Liver (tissue), 8 donors: ENCODE measurements at regions not wholly inside any gene's neighbourhood (a gene's known extent, or its start where the extent isn't known, plus 50 kb on each side); places are given as distances from the start of the nearest gene placed in this dataset.

Experiments
- DNase-seq: peaks from one replicate; pipeline ENCODE4 v3.0.0-alpha.2; 2017; ENCODE audit warnings: low spot score
- H3K27ac ChIP-seq, 2 donors: one replicate each; pipeline ENCODE4 v1.7.0; 2013; ENCODE audit warnings: inconsistent platforms in 2 of 2, low read length in 2 of 2, control low read depth in 1 of 2, low read depth in 1 of 2, mild to moderate bottlenecking in 1 of 2
- H3K27me3 ChIP-seq, 4 donors: one replicate each; pipeline versions ENCODE4 v1.6.1 to v1.7.0; 2013; ENCODE audit warnings: low read length in 3 of 4, inconsistent platforms in 1 of 4, mild to moderate bottlenecking in 1 of 4, moderate library complexity in 1 of 4; ENCODE audit not compliant: control insufficient read depth in 4 of 4, insufficient read depth in 4 of 4
- H3K36me3 ChIP-seq, 4 donors: one replicate each; pipeline versions ENCODE4 v1.6.1 to v1.7.0; 2013; ENCODE audit warnings: low read length in 3 of 4, mild to moderate bottlenecking in 3 of 4, low read depth in 1 of 4, moderate library complexity in 1 of 4; ENCODE audit not compliant: control insufficient read depth in 4 of 4, insufficient read depth in 3 of 4
- H3K4me1 ChIP-seq, 4 donors: one replicate each; pipeline versions ENCODE4 v1.6.1 to v1.7.0; 2013; ENCODE audit warnings: low read length in 3 of 4, mild to moderate bottlenecking in 3 of 4, moderate library complexity in 1 of 4; ENCODE audit not compliant: control insufficient read depth in 4 of 4, insufficient read depth in 4 of 4
- H3K4me3 ChIP-seq, 3 donors: one replicate each; pipeline versions ENCODE4 v1.6.1 to v1.7.0; 2013; ENCODE audit warnings: low read length in 3 of 3, control low read depth in 1 of 3, low read depth in 1 of 3, mild to moderate bottlenecking in 1 of 3
- H3K9ac ChIP-seq, 2 donors: one replicate each; pipeline ENCODE4 v1.7.0; 2013; ENCODE audit warnings: low read length in 2 of 2, mild to moderate bottlenecking in 2 of 2, moderate library complexity in 2 of 2, control low read depth in 1 of 2, low read depth in 1 of 2
- H3K9me3 ChIP-seq, 4 donors: one replicate each; pipeline versions ENCODE4 v1.6.1 to v1.7.0; 2013; ENCODE audit warnings: low read length in 3 of 4; ENCODE audit not compliant: control insufficient read depth in 4 of 4
- ATF3 ChIP-seq: IDR thresholded peaks from 2 replicates; pipeline ENCODE4 v1.6.1; 2016; ENCODE audit warnings: antibody characterized with exemption
- CTCF ChIP-seq: fragments of 150-350 bp; IDR thresholded peaks from 2 replicates; pipeline ENCODE4 v1.5.1; 2017; ENCODE audit warnings: improper control_type of control experiment, low read depth, low read length; ENCODE audit not compliant: missing input control
- EGR1 ChIP-seq, 2 donors: IDR thresholded peaks; 2 replicates each; pipeline ENCODE4 v1.6.1; 2016 to 2018; ENCODE audit warnings: antibody characterized with exemption in 2 of 2, low read depth in 2 of 2
- FOXA1 ChIP-seq: IDR thresholded peaks from 2 replicates; pipeline ENCODE4 v1.6.1; 2016; ENCODE audit warnings: antibody characterized with exemption
- FOXA2 ChIP-seq: IDR thresholded peaks from 2 replicates; pipeline ENCODE4 v1.6.1; 2016; ENCODE audit warnings: antibody characterized with exemption
- GABPA ChIP-seq, 2 donors: IDR thresholded peaks in 1 of 2; conservative IDR thresholded peaks in 1 of 2; 2 replicates each; pipeline ENCODE4 v1.6.1; 2016; ENCODE audit warnings: antibody characterized with exemption in 2 of 2, mild to moderate bottlenecking in 1 of 2, moderate library complexity in 1 of 2
- HNF4A ChIP-seq, 2 donors: conservative IDR thresholded peaks; 2 replicates each; pipeline ENCODE4 v1.6.1; 2016; ENCODE audit warnings: antibody characterized with exemption in 2 of 2, mild to moderate bottlenecking in 2 of 2
- HNF4G ChIP-seq: IDR thresholded peaks from 2 replicates; pipeline ENCODE4 v1.6.1; 2016; ENCODE audit warnings: antibody characterized with exemption
- JUND ChIP-seq, 2 donors: IDR thresholded peaks; 2 replicates each; pipeline ENCODE4 v1.6.1; 2016; ENCODE audit warnings: antibody characterized with exemption in 2 of 2
- MAX ChIP-seq: IDR thresholded peaks from 2 replicates; pipeline ENCODE4 v1.6.1; 2016; ENCODE audit warnings: antibody characterized with exemption
- NR2F2 ChIP-seq: IDR thresholded peaks from 2 replicates; pipeline ENCODE4 v1.6.1; 2016; ENCODE audit warnings: antibody characterized with exemption
- RAD21 ChIP-seq, 2 donors: IDR thresholded peaks; 2 replicates each; pipeline ENCODE4 v1.6.1; 2016; ENCODE audit warnings: antibody characterized with exemption in 2 of 2, mild to moderate bottlenecking in 2 of 2
- REST ChIP-seq: IDR thresholded peaks from 2 replicates; pipeline ENCODE4 v1.6.1; 2016; ENCODE audit warnings: antibody characterized with exemption, mild to moderate bottlenecking
- RXRA ChIP-seq, 2 donors: IDR thresholded peaks; 2 replicates each; pipeline ENCODE4 v1.6.1; 2017 to 2018; ENCODE audit warnings: antibody characterized with exemption in 2 of 2, mild to moderate bottlenecking in 1 of 2
- SP1 ChIP-seq: IDR thresholded peaks from 2 replicates; pipeline ENCODE4 v1.6.1; 2018; ENCODE audit warnings: antibody characterized with exemption, mild to moderate bottlenecking
- TAF1 ChIP-seq: conservative IDR thresholded peaks from 2 replicates; pipeline ENCODE4 v1.6.1; 2016; ENCODE audit warnings: antibody characterized with exemption, mild to moderate bottlenecking
- YY1 ChIP-seq: IDR thresholded peaks from 2 replicates; pipeline ENCODE4 v1.6.1; 2016; ENCODE audit warnings: antibody characterized with exemption, mild to moderate bottlenecking
- ZBTB33 ChIP-seq: IDR thresholded peaks from 2 replicates; pipeline ENCODE4 v1.6.1; 2016; ENCODE audit warnings: antibody characterized with exemption
- WGBS: extraction: QIAGEN DNeasy Blood & Tissue Kit; methylation state at CpG from one replicate; pipeline ENCODE4 v1.1.7; 2013; 5-methylcytosine and 5-hydroxymethylcytosine counted together
- donor health status: healthy.
- donor health status: healthy.
- donor health status: healthy.
- donor health status: healthy.
- donor health status: healthy.

GRCh38 chr13:18956473-18957078, 225.0 kb downstream of the TUBA3C start:
- no peak for DNase-seq
- no peaks in the 10 kb centered on the region for H3K36me3 ChIP-seq
- 67% methylated on average over 4 of the region's 4 CpGs for WGBS
- no peaks in the 10 kb centered on the region for H3K27me3 ChIP-seq
- peaks cover 2 to 16% (median 8%) of the 10 kb centered on the region in 4 donors for H3K9me3 ChIP-seq
- H3K9ac ChIP-seq = no peak overlapping the region
- no peaks in the 10 kb centered on the region for H3K4me1 ChIP-seq
- TF ChIP-seq TAF1 (no peak), FOXA1 (no peak), REST (no peak), YY1 (no peak), GABPA (IDR thresholded peaks at IDR 0.05 in 1 of 2, conservative IDR thresholded peaks at IDR 0.05 in 1 of 2) (no peak), ATF3 (no peak), MAX (no peak), JUND (IDR thresholded peaks at IDR 0.05) (no peak), RXRA (IDR thresholded peaks at IDR 0.05) (no peak), NR2F2 (no peak), HNF4A (conservative IDR thresholded peaks at IDR 0.05) (no peak), HNF4G (no peak), SP1 (no peak), EGR1 (IDR thresholded peaks at IDR 0.05; ENCODE audit: low read depth in 2 of 2) (no peak), CTCF (no peak)
- H3K4me3 ChIP-seq = no peak overlapping the region
- H3K27ac ChIP-seq = no peak overlapping the region

GRCh38 chr13:18954254-18954653, 227.4 kb downstream of the TUBA3C start:
- H3K27me3 ChIP-seq = no peaks in the 10 kb centered on the region
- no peak overlapping the region for H3K9ac ChIP-seq
- no peak overlapping the region for H3K4me3 ChIP-seq
- peaks cover 2 to 15% (median 8%) of the 10 kb centered on the region in 4 donors for H3K9me3 ChIP-seq
- WGBS = 58% methylated on average over 5 of the region's 5 CpGs
- H3K27ac ChIP-seq = no peak overlapping the region
- no peaks in the 10 kb centered on the region for H3K36me3 ChIP-seq
- H3K4me1 ChIP-seq = no peaks in the 10 kb centered on the region
- no peak for DNase-seq
- no peak for TF ChIP-seq ZBTB33
- TF ChIP-seq JUND (IDR thresholded peaks at IDR 0.05) = no peak
- TF ChIP-seq EGR1 (IDR thresholded peaks at IDR 0.05; ENCODE audit: low read depth in 2 of 2) = no peak
- TF ChIP-seq YY1 = no peak
- TF ChIP-seq CTCF = no peak
- TF ChIP-seq REST = no peak
- TF ChIP-seq HNF4A (conservative IDR thresholded peaks at IDR 0.05) = no peak
- TF ChIP-seq FOXA1 = no peak
- no peak for TF ChIP-seq FOXA2
- no peak for TF ChIP-seq ATF3
- no peak for TF ChIP-seq RAD21 (IDR thresholded peaks at IDR 0.05)
